H1 (cell line): ENCODE measurements at regions not wholly inside any gene's neighbourhood (a gene's known extent, or its start where the extent isn't known, plus 50 kb on each side); places are given as distances from the start of the nearest gene placed in this dataset.

ENCODE experiments used
- CTCF ChIA-PET: fragments of 300-600 bp; sonication (Branson Sonifier 250); formaldehyde crosslinking; loops from one replicate; lab custom pipeline; 2021; ENCODE audit not compliant: partially characterized antibody; lab: Charles Lee
- POLR2A ChIA-PET: fragments of 300-600 bp; sonication (Branson Sonifier 250); formaldehyde crosslinking; loops from one replicate; lab custom pipeline; 2021; ENCODE audit warnings: inconsistent platforms; ENCODE audit not compliant: partially characterized antibody; lab: Charles Lee
- DNase-seq, 2 experiments: peaks; one replicate each; pipeline versions ENCODE4 v3.0.0 to v3.0.0-alpha.2; 2010 to 2022; ENCODE audit warnings: low spot score in 2 of 2, low read depth in 1 of 2, mixed read lengths in 1 of 2
- FAIRE-seq: peaks from 2 replicates; lab custom pipeline; 2011; peaks lifted over from hg19 to GRCh38; lab: Jason Lieb, UNC
- H2AFZ ChIP-seq: 2 replicates; pipeline ENCODE4 v1.8.1; 2012; ENCODE audit warnings: low read length, inconsistent platforms
- H2AK5ac ChIP-seq: 2 replicates; pipeline ENCODE4 v1.6.1; 2013; ENCODE audit warnings: low read depth, low read length
- H2BK120ac ChIP-seq: replicated peaks from 2 replicates; pipeline ENCODE3; 2013; ENCODE audit warnings: low read depth, low read length, inconsistent platforms
- H2BK12ac ChIP-seq: 2 replicates; pipeline ENCODE4 v1.6.1; 2013; ENCODE audit warnings: low read depth, low read length
- H2BK15ac ChIP-seq: 2 replicates; pipeline ENCODE4 v1.6.1; 2013; ENCODE audit warnings: low read length
- H2BK20ac ChIP-seq: 2 replicates; pipeline ENCODE4 v1.6.1; 2013; ENCODE audit warnings: low read length
- H2BK5ac ChIP-seq: 2 replicates; pipeline ENCODE4 v1.6.1; 2013; ENCODE audit warnings: low read depth, low read length
- H3K14ac ChIP-seq: 2 replicates; pipeline ENCODE4 v1.6.1; 2013; ENCODE audit warnings: inconsistent platforms; ENCODE audit not compliant: insufficient read length
- H3K18ac ChIP-seq: 2 replicates; pipeline ENCODE4 v1.6.1; 2013; ENCODE audit warnings: low read length; ENCODE audit errors: extremely low read depth
- H3K23ac ChIP-seq: 2 replicates; pipeline ENCODE4 v1.6.1; 2013; ENCODE audit warnings: inconsistent platforms; ENCODE audit not compliant: insufficient read length
- H3K23me2 ChIP-seq: 2 replicates; pipeline ENCODE4 v1.6.1; 2013; ENCODE audit warnings: low read depth, low read length
- H3K27ac ChIP-seq: 2 replicates; pipeline ENCODE4 v1.6.1; 2011; ENCODE audit warnings: low read depth, low read length, inconsistent platforms
- H3K27me3 ChIP-seq, 4 experiments: replicated peaks in 1 of 4; 1 replicate in 1 of 4; 2 replicates in 3 of 4; pipeline versions ENCODE4 v1.6.1 to v1.8.1; 2011 to 2013; ENCODE audit warnings: low read length in 3 of 4, mild to moderate bottlenecking in 3 of 4, inconsistent platforms in 2 of 4, mixed read lengths in 2 of 4, moderate library complexity in 1 of 4; ENCODE audit not compliant: control insufficient read depth in 3 of 4, insufficient read depth in 3 of 4; ENCODE audit errors: extremely low read depth in 1 of 4
- H3K36me3 ChIP-seq, 4 experiments: 2 replicates each; pipeline versions ENCODE4 v1.6.1 to v1.8.1; 2011 to 2013; ENCODE audit warnings: mild to moderate bottlenecking in 4 of 4, low read length in 3 of 4, moderate library complexity in 2 of 4, control low read depth in 1 of 4, inconsistent platforms in 1 of 4; ENCODE audit not compliant: insufficient read depth in 4 of 4, control insufficient read depth in 2 of 4
- H3K4ac ChIP-seq: replicated peaks from 2 replicates; pipeline ENCODE3; 2013; ENCODE audit warnings: low read length, low read depth, mixed read lengths, inconsistent platforms; ENCODE audit not compliant: insufficient read length
- H3K4me1 ChIP-seq, 4 experiments: replicated peaks in 1 of 4; 1 replicate in 1 of 4; 2 replicates in 3 of 4; pipeline versions ENCODE4 v1.6.1 to v1.8.1; 2011 to 2013; ENCODE audit warnings: low read length in 3 of 4, inconsistent platforms in 2 of 4, mixed read lengths in 1 of 4; ENCODE audit not compliant: insufficient read depth in 4 of 4, control insufficient read depth in 3 of 4
- H3K4me2 ChIP-seq, 2 experiments: 2 replicates each; pipeline versions ENCODE4 v1.6.1 to v1.8.1; 2011 to 2013; ENCODE audit warnings: low read depth in 2 of 2, low read length in 2 of 2, control low read depth in 1 of 2, inconsistent platforms in 1 of 2, mild to moderate bottlenecking in 1 of 2; ENCODE audit not compliant: insufficient read depth in 1 of 2
- H3K4me3 ChIP-seq, 4 experiments: fragments of 200-600, 300-600 bp in 1 of 4; sonication (generic), shearing (Covaris generic), sonication (Bioruptor Twin) in 1 of 4; 2 replicates each; pipeline versions ENCODE4 v1.5.1 to v1.8.1; 2011 to 2016; ENCODE audit warnings: low read length in 4 of 4, low read depth in 3 of 4, control low read depth in 2 of 4, inconsistent platforms in 2 of 4, mild to moderate bottlenecking in 2 of 4, mixed read lengths in 1 of 4, moderate library complexity in 1 of 4; ENCODE audit not compliant: insufficient read depth in 2 of 4; ENCODE audit errors: extremely low read depth in 1 of 4
- H3K56ac ChIP-seq: replicated peaks from 2 replicates; pipeline ENCODE3; 2013; ENCODE audit warnings: low read depth, mild to moderate bottlenecking, mixed read lengths, low read length, inconsistent platforms; ENCODE audit not compliant: insufficient read length
- H3K79me1 ChIP-seq: 2 replicates; pipeline ENCODE4 v1.6.1; 2013; ENCODE audit warnings: low read depth, low read length, control low read depth
- H3K79me2 ChIP-seq, 2 experiments: 2 replicates each; pipeline versions ENCODE4 v1.6.1 to v1.8.1; 2012 to 2013; ENCODE audit warnings: low read length in 2 of 2, mild to moderate bottlenecking in 2 of 2, inconsistent platforms in 1 of 2; ENCODE audit not compliant: insufficient read depth in 2 of 2, control insufficient read depth in 1 of 2
- H3K9ac ChIP-seq, 4 experiments: replicated peaks in 1 of 4; 1 replicate in 1 of 4; 2 replicates in 3 of 4; pipeline versions ENCODE4 v1.6.1 to v1.8.1; 2011 to 2013; ENCODE audit warnings: low read depth in 3 of 4, low read length in 3 of 4, control low read depth in 2 of 4, mild to moderate bottlenecking in 2 of 4, moderate library complexity in 2 of 4, inconsistent platforms in 1 of 4; ENCODE audit errors: extremely low read depth in 1 of 4
- H3K9me3 ChIP-seq, 2 experiments: 2 replicates each; pipeline versions ENCODE4 v1.6.1 to v1.8.1; 2012 to 2013; ENCODE audit warnings: mild to moderate bottlenecking in 2 of 2, moderate library complexity in 2 of 2, control low read depth in 1 of 2, inconsistent platforms in 1 of 2, low read depth in 1 of 2, low read length in 1 of 2, mixed read lengths in 1 of 2; ENCODE audit not compliant: insufficient read depth in 2 of 2
- H4K20me1 ChIP-seq, 2 experiments: replicated peaks in 1 of 2; 2 replicates each; pipeline versions ENCODE3 to v1.8.1; 2011 to 2013; ENCODE audit warnings: inconsistent platforms in 2 of 2, low read length in 2 of 2, mild to moderate bottlenecking in 1 of 2; ENCODE audit not compliant: insufficient read depth in 2 of 2, control insufficient read depth in 1 of 2
- H4K5ac ChIP-seq: 2 replicates; pipeline ENCODE4 v1.6.1; 2013; ENCODE audit warnings: low read length, low read depth, mixed read lengths, inconsistent platforms; ENCODE audit not compliant: insufficient read length
- H4K8ac ChIP-seq: 2 replicates; pipeline ENCODE4 v1.8.0; 2013; ENCODE audit warnings: mild to moderate bottlenecking, moderate library complexity, low read length, inconsistent platforms; ENCODE audit not compliant: insufficient read depth; ENCODE audit errors: extremely low read depth
- H4K91ac ChIP-seq: replicated peaks from 2 replicates; pipeline ENCODE3; 2013; ENCODE audit warnings: low read length, mixed read lengths, inconsistent platforms; ENCODE audit not compliant: insufficient read length
- CEBPB ChIP-seq: IDR thresholded peaks from 2 replicates; pipeline ENCODE4 v1.6.1; 2012; ENCODE audit warnings: low read depth, low read length
- CHD1 ChIP-seq: IDR thresholded peaks from 2 replicates; pipeline ENCODE4 v1.6.1; 2012; ENCODE audit warnings: low read depth, low read length, improper control_type of control experiment
- CREB1 ChIP-seq: IDR thresholded peaks from 2 replicates; pipeline ENCODE4 v1.6.1; 2012; ENCODE audit warnings: inconsistent platforms
- CTBP2 ChIP-seq: IDR thresholded peaks from 2 replicates; pipeline ENCODE4 v1.7.0; 2011; ENCODE audit warnings: borderline replicate concordance, mild to moderate bottlenecking, moderate library complexity, mixed read lengths, low read length; ENCODE audit not compliant: insufficient read depth, insufficient read length
- FOSL1 ChIP-seq: IDR thresholded peaks from 2 replicates; pipeline ENCODE4 v1.6.1; 2011; ENCODE audit warnings: mild to moderate bottlenecking, low read depth, low read length, moderate library complexity; ENCODE audit not compliant: insufficient read depth
- TBP ChIP-seq: IDR thresholded peaks from 2 replicates; pipeline ENCODE4 v1.6.1; 2011; ENCODE audit warnings: low read depth, low read length, improper control_type of control experiment
- USF2 ChIP-seq: IDR thresholded peaks from 2 replicates; pipeline ENCODE4 v1.6.1; 2011; ENCODE audit warnings: low read length, improper control_type of control experiment
- WGBS, 2 experiments: shearing (Covaris generic) in 1 of 2; methylation state at CpG; one replicate each; pipeline versions ENCODE4 v1.1.6 to v1.1.7; 2013 to 2015; ENCODE audit warnings: low lambda C conversion rate in 2 of 2, mixed read lengths in 2 of 2, inconsistent platforms in 1 of 2, low coverage in 1 of 2, missing lambda C conversion rate in 1 of 2; ENCODE audit not compliant: insufficient replicate concordance in 2 of 2, insufficient coverage in 1 of 2, insufficient read length in 1 of 2; ENCODE audit errors: extremely low coverage in 1 of 2, missing lambda C conversion rate in 1 of 2; 5-methylcytosine and 5-hydroxymethylcytosine counted together

GRCh38 chr1:5711079-5711478 is 281.1 kb downstream of the NPHP4 start:
- FAIRE-seq: no peak
- Histone ChIP-seq H3K79me1 (no peaks in the 10 kb centered on the region), H3K23me2 (peaks cover 2% of the 10 kb centered on the region; the same call in 1 of the 2 replicates), H2BK20ac (no peak overlapping the region), H4K5ac (no peak overlapping the region), H2AK5ac (no peak overlapping the region), H3K27me3 (no peaks in the 10 kb centered on the region), H3K14ac (no peak overlapping the region)
- TF ChIP-seq CEBPB (no peak), TBP (no peak), CREB1 (no peak), CTBP2 (no peak), USF2 (no peak), FOSL1 (no peak), CHD1 (no peak)
- TF ChIP-seq, all 59 proteins: peak for 0
- POLR2A ChIA-PET: no interaction called here
- Histone ChIP-seq H4K20me1 (no peaks in the 10 kb centered on the region), H4K8ac (no peak overlapping the region), H3K79me2 (no peaks in the 10 kb centered on the region), H2BK120ac (no peak overlapping the region), H3K9ac (no peak overlapping the region), H3K18ac (no peak overlapping the region), H4K91ac (no peak overlapping the region), H3K27ac (no peak overlapping the region), H3K36me3 (no peaks in the 10 kb centered on the region), H2BK12ac (no peak overlapping the region), H2BK5ac (no peak overlapping the region), H3K4ac (no peak overlapping the region), H3K4me3 (no peak overlapping the region), H2AFZ (no peak overlapping the region), H3K23ac (no peak overlapping the region), H3K4me1 (peaks cover 0 to 5% (median 0%) of the 10 kb centered on the region in 4 experiments; a peak in 1 of 7 replicates), H3K9me3 (peaks cover 6 to 9% of the 10 kb centered on the region in 2 experiments; a peak in 2 of 4 replicates), H3K4me2 (no peak overlapping the region), H3K56ac (no peak overlapping the region), H2BK15ac (no peak overlapping the region)
- no peak for DNase-seq
- CTCF ChIA-PET: no interaction called here
- WGBS, 2 experiments: 80% methylated on average over 7 of the region's 7 CpGs; no CpG with 5 or more reads in 1 of the 2 experiments
